ENCODE measurements at regions not wholly inside any gene's neighbourhood (a gene's known extent, or its start where the extent isn't known, plus 50 kb on each side); places are given as distances from the start of the nearest gene placed in this dataset.
"Not testable (repeated sequence)": the region's sequence is repeated elsewhere in the genome, so short reads cannot be mapped to it uniquely, and the experiment has no call there.

- TF ChIP-seq EGR1 (IDR thresholded peaks at IDR 0.05; ENCODE audit: low read depth in 2 of 2) = no peak
- no peak for TF ChIP-seq RAD21 (IDR thresholded peaks at IDR 0.05)
- TF ChIP-seq FOXA2 (IDR thresholded peaks at IDR 0.05) = no peak
- no peak for TF ChIP-seq CTCF (IDR thresholded peaks at IDR 0.05; ENCODE audit: low read depth, low read length, missing input control)
- no peak for TF ChIP-seq ATF3 (IDR thresholded peaks at IDR 0.05)
- no peak for TF ChIP-seq ZBTB33 (IDR thresholded peaks at IDR 0.05)
- TF ChIP-seq RXRA (IDR thresholded peaks at IDR 0.05) = no peak
- TF ChIP-seq, protein P1, sequence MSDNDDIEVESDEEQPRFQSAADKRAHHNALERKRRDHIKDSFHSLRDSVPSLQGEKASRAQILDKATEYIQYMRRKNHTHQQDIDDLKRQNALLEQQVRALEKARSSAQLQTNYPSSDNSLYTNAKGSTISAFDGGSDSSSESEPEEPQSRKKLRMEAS (IDR thresholded peaks at IDR 0.05) = no peak
- DNase-seq (ENCODE audit: low spot score) = no peak
- 71% methylated on average over 2 of the region's 2 CpGs for WGBS
- no peak overlapping the region for H3K27ac ChIP-seq (ENCODE audit: low read depth in 1 of 2, low read length in 2 of 2)
- no peaks in the 10 kb centered on the region for H3K9me3 ChIP-seq (ENCODE audit: control insufficient read depth in 4 of 4, low read length in 3 of 4)
- H3K9ac ChIP-seq (ENCODE audit: low read depth in 1 of 2, low read length in 2 of 2) = no peak overlapping the region
- H3K36me3 ChIP-seq (ENCODE audit: control insufficient read depth in 4 of 4, insufficient read depth in 3 of 4, low read depth in 1 of 4, low read length in 3 of 4) = no peaks in the 10 kb centered on the region
- no peaks in the 10 kb centered on the region for H3K4me1 ChIP-seq (ENCODE audit: control insufficient read depth in 4 of 4, insufficient read depth in 4 of 4, low read length in 3 of 4)
- H3K4me3 ChIP-seq (ENCODE audit: low read depth in 1 of 3, low read length in 3 of 3) = no peak overlapping the region
- no peaks in the 10 kb centered on the region for H3K27me3 ChIP-seq (ENCODE audit: control insufficient read depth in 4 of 4, insufficient read depth in 4 of 4, low read length in 3 of 4)
These were observed 386.0 kb downstream of the HGF start for GRCh38 chr7:81383846-81384245.

DNA sequence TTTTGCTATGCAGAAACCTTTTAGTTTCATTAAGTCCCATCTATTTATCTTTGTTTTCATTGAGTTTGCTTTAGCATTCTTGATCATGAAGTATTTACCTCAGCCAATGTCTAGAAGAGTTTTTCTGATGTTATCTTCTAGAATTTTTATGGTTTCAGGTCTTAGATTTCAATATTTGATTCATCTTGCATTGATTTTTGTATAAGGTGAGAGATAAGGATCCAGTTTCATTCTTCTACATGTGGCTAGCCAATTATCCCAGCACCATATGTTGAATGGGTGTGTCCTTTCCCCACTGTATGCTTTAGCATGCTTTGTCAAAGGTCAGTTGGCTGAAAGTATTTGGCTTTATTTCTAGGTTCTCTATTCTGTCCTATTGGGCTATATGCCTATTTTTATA is 395.2 kb downstream of the HGF start:
- H3K9me3 ChIP-seq (ENCODE audit: control insufficient read depth in 4 of 4, low read length in 3 of 4); H3K4me3 ChIP-seq (ENCODE audit: low read depth in 1 of 3, low read length in 3 of 3); H3K27me3 ChIP-seq (ENCODE audit: control insufficient read depth in 4 of 4, insufficient read depth in 4 of 4, low read length in 3 of 4); H3K27ac ChIP-seq (ENCODE audit: low read depth in 1 of 2, low read length in 2 of 2); H3K4me1 ChIP-seq (ENCODE audit: control insufficient read depth in 4 of 4, insufficient read depth in 4 of 4, low read length in 3 of 4); H3K9ac ChIP-seq (ENCODE audit: low read depth in 1 of 2, low read length in 2 of 2); DNase-seq (ENCODE audit: low spot score); H3K36me3 ChIP-seq (ENCODE audit: control insufficient read depth in 4 of 4, insufficient read depth in 3 of 4, low read depth in 1 of 4, low read length in 3 of 4): not testable (repeated sequence)

DNA sequence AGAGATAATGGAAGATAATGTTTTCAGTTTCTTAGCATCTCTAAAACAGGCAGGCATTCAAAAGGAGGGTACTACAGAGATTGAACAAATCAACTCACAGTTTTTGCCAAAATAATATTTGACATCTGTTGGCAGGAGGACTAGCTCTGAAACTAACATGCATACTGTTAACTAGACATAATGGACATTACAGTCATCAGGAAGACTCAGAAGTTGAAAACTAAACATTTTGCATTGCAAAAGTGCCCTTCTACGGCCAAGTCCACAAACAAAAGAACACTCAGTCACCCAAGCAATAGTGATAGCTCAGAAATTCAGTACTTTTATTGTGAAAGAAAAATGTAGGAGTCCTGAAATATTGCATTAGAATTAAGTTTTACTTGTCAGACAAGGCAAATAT is 399.0 kb downstream of the HGF start:
- WGBS = 56% methylated on average over 1 of the region's 1 CpG
- Histone ChIP-seq H3K9me3 (ENCODE audit: control insufficient read depth in 4 of 4, low read length in 3 of 4) (no peaks in the 10 kb centered on the region), H3K36me3 (ENCODE audit: control insufficient read depth in 4 of 4, insufficient read depth in 3 of 4, low read depth in 1 of 4, low read length in 3 of 4) (no peaks in the 10 kb centered on the region)
- TF ChIP-seq RAD21 (IDR thresholded peaks at IDR 0.05) = no peak
- TF ChIP-seq, protein P1 (IDR thresholded peaks at IDR 0.05) = no peak
- no peak for TF ChIP-seq CTCF (IDR thresholded peaks at IDR 0.05; ENCODE audit: low read depth, low read length, missing input control)
- no peak for TF ChIP-seq ZBTB33 (IDR thresholded peaks at IDR 0.05)
- no peak for TF ChIP-seq SP1 (IDR thresholded peaks at IDR 0.05)
- TF ChIP-seq REST (IDR thresholded peaks at IDR 0.05) = no peak
- no peak for TF ChIP-seq TAF1 (conservative IDR thresholded peaks at IDR 0.05)
- TF ChIP-seq YY1 (IDR thresholded peaks at IDR 0.05) = no peak
- TF ChIP-seq RXRA (IDR thresholded peaks at IDR 0.05) = no peak
- TF ChIP-seq JUND (IDR thresholded peaks at IDR 0.05) = no peak
- no peak for TF ChIP-seq HNF4G (IDR thresholded peaks at IDR 0.05)
- TF ChIP-seq NR2F2 (IDR thresholded peaks at IDR 0.05) = no peak
- no peak for TF ChIP-seq EGR1 (IDR thresholded peaks at IDR 0.05; ENCODE audit: low read depth in 2 of 2)
- TF ChIP-seq FOXA2 (IDR thresholded peaks at IDR 0.05) = no peak

More for the DNA sequence above, 399.0 kb downstream of the HGF start:
- DNase-seq (ENCODE audit: low spot score) = no peak
- H3K4me1 ChIP-seq (ENCODE audit: control insufficient read depth in 4 of 4, insufficient read depth in 4 of 4, low read length in 3 of 4) = no peaks in the 10 kb centered on the region
- H3K4me3 ChIP-seq (ENCODE audit: low read depth in 1 of 3, low read length in 3 of 3) = no peak overlapping the region
- no peak overlapping the region for H3K27ac ChIP-seq (ENCODE audit: low read depth in 1 of 2, low read length in 2 of 2)
- no peaks in the 10 kb centered on the region for H3K27me3 ChIP-seq (ENCODE audit: control insufficient read depth in 4 of 4, insufficient read depth in 4 of 4, low read length in 3 of 4)
- no peak overlapping the region for H3K9ac ChIP-seq (ENCODE audit: low read depth in 1 of 2, low read length in 2 of 2)
